ENCODE measurements at regions not wholly inside any gene's neighbourhood (a gene's known extent, or its start where the extent isn't known, plus 50 kb on each side); places are given as distances from the start of the nearest gene placed in this dataset.
A peak's percentile ranks its signal among the peaks of the same experiment; 100 is the strongest.
"Not testable (repeated sequence)": the region's sequence is repeated elsewhere in the genome, so short reads cannot be mapped to it uniquely, and the experiment has no call there.

- DNase-seq: no peak
These were observed 126.9 kb upstream of the BCOR start for GRCh38 chrX:40224658-40225057.

GRCh38 chrX:40222612-40223011, 124.9 kb upstream of the BCOR start:
- DNase-seq: not testable (repeated sequence)

- no peak for DNase-seq
These were observed 115.3 kb upstream of the BCOR start for GRCh38 chrX:40213092-40213491.

- no peak for DNase-seq
These were observed 112.3 kb upstream of the BCOR start for GRCh38 chrX:40209951-40210617.

- DNase-seq: peak in 1 of 2 donors; percentile 29
These were observed 109.9 kb upstream of the BCOR start for GRCh38 chrX:40207626-40208025.

GRCh38 chrX:40205471-40205870, 107.7 kb upstream of the BCOR start:
- no peak for DNase-seq

- peak; percentile 29 to 36 for DNase-seq
These were observed 104.7 kb upstream of the BCOR start for GRCh38 chrX:40202456-40202855.

GRCh38 chrX:40201329-40201885, 103.6 kb upstream of the BCOR start:
- DNase-seq: peak; percentile 53 to 58

GRCh38 chrX:40199704-40200103, 101.9 kb upstream of the BCOR start:
- no peak for DNase-seq

- DNase-seq: no peak
These were observed 99.3 kb upstream of the BCOR start for GRCh38 chrX:40197071-40197470.

- no peak for DNase-seq
These were observed 97.6 kb upstream of the BCOR start for GRCh38 chrX:40195368-40195767.

GRCh38 chrX:40192196-40192595, 94.4 kb upstream of the BCOR start:
- DNase-seq: no peak

- DNase-seq: no peak
These were observed 91.9 kb upstream of the BCOR start for GRCh38 chrX:40189637-40190036.

GRCh38 chrX:40188573-40189417, 91.0 kb upstream of the BCOR start:
- no peak for DNase-seq

GRCh38 chrX:40184968-40185367, 87.2 kb upstream of the BCOR start:
- DNase-seq: no peak

GRCh38 chrX:40182615-40183014, 84.9 kb upstream of the BCOR start:
- DNase-seq: no peak

- no peak for DNase-seq
These were observed 84.3 kb upstream of the BCOR start for GRCh38 chrX:40182095-40182494.

- no peak for DNase-seq
These were observed 81.5 kb upstream of the BCOR start for GRCh38 chrX:40179283-40179682.

GRCh38 chrX:40177942-40178715, 80.4 kb upstream of the BCOR start:
- DNase-seq: no peak

- DNase-seq: no peak
These were observed 79.7 kb upstream of the BCOR start for GRCh38 chrX:40177489-40177888.

GRCh38 chrX:40177117-40177430, 79.3 kb upstream of the BCOR start:
- DNase-seq: no peak

- DNase-seq: peak; percentile 78 to 81
These were observed 78.8 kb upstream of the BCOR start for GRCh38 chrX:40176351-40177116.

All from CD4-positive, alpha-beta T cell treated with Interleukin-4 for 1 hour (primary cell).